CD14-positive monocyte (primary cell): ENCODE measurements at regions not wholly inside any gene's neighbourhood (a gene's known extent, or its start where the extent isn't known, plus 50 kb on each side); places are given as distances from the start of the nearest gene placed in this dataset.

Source experiments
- DNase-seq, 3 donors: peaks; one replicate each; pipeline ENCODE4 v3.0.0-alpha.2; 2011 to 2022
- H2AFZ ChIP-seq: 2 replicates; pipeline ENCODE4 v1.6.0; 2012; ENCODE audit warnings: mild to moderate bottlenecking, low read depth, low read length, inconsistent platforms; ENCODE audit not compliant: insufficient read depth, poor library complexity, severe bottlenecking
- H3K27ac ChIP-seq, 2 donors: 1 replicate in 1 of 2; 2 replicates in 1 of 2; pipeline ENCODE4 v1.5.1; 2012 to 2013; ENCODE audit warnings: low read length in 2 of 2, control low read depth in 1 of 2, inconsistent platforms in 1 of 2, low read depth in 1 of 2, mild to moderate bottlenecking in 1 of 2
- H3K27me3 ChIP-seq, 2 donors: one replicate each; pipeline versions ENCODE4 v1.6.0 to v1.6.1; 2011 to 2013; ENCODE audit warnings: low read length in 2 of 2; ENCODE audit not compliant: control insufficient read depth in 2 of 2, insufficient read depth in 2 of 2
- H3K36me3 ChIP-seq, 2 donors: replicated peaks in 1 of 2; 1 replicate in 1 of 2; 2 replicates in 1 of 2; pipeline versions ENCODE4 v1.5.1 to v1.6.1; 2012 to 2013; ENCODE audit warnings: low read length in 2 of 2, control low read depth in 1 of 2, inconsistent platforms in 1 of 2, mild to moderate bottlenecking in 1 of 2; ENCODE audit not compliant: insufficient read depth in 2 of 2, control insufficient read depth in 1 of 2
- H3K4me1 ChIP-seq, 2 donors: 1 replicate in 1 of 2; 2 replicates in 1 of 2; pipeline versions ENCODE4 v1.5.1 to v1.6.1; 2012 to 2013; ENCODE audit warnings: low read length in 2 of 2, control low read depth in 1 of 2, inconsistent platforms in 1 of 2, mild to moderate bottlenecking in 1 of 2, moderate library complexity in 1 of 2; ENCODE audit not compliant: insufficient read depth in 2 of 2, control insufficient read depth in 1 of 2
- H3K4me2 ChIP-seq: replicated peaks from 2 replicates; pipeline ENCODE3; 2012; ENCODE audit warnings: low read length, moderate library complexity, mild to moderate bottlenecking; ENCODE audit not compliant: poor library complexity, severe bottlenecking; ENCODE audit errors: extremely low read depth
- H3K4me3 ChIP-seq, 3 experiments: fragments of 200-600 bp in 1 of 3; sonication (generic) in 1 of 3; replicated peaks in 1 of 3; 1 replicate in 2 of 3; 2 replicates in 1 of 3; pipeline ENCODE4 v1.5.1; 2011 to 2013; ENCODE audit warnings: low read length in 3 of 3, mild to moderate bottlenecking in 3 of 3, control low read depth in 2 of 3, low read depth in 2 of 3, inconsistent platforms in 1 of 3, moderate library complexity in 1 of 3
- H3K79me2 ChIP-seq: 2 replicates; pipeline ENCODE4 v1.6.0; 2012; ENCODE audit warnings: mild to moderate bottlenecking, control low read depth, inconsistent platforms, low read length, moderate library complexity; ENCODE audit not compliant: insufficient read depth
- H3K9ac ChIP-seq: 2 replicates; pipeline ENCODE4 v1.6.0; 2017; ENCODE audit warnings: low read length, mild to moderate bottlenecking; ENCODE audit not compliant: insufficient read depth, poor library complexity, severe bottlenecking
- H3K9me3 ChIP-seq, 2 donors: replicated peaks in 1 of 2; 1 replicate in 1 of 2; 2 replicates in 1 of 2; pipeline versions ENCODE4 v1.5.1 to v1.6.1; 2012 to 2013; ENCODE audit warnings: low read length in 2 of 2, control low read depth in 1 of 2; ENCODE audit not compliant: control insufficient read depth in 1 of 2, insufficient read depth in 1 of 2
- H4K20me1 ChIP-seq: 2 replicates; pipeline ENCODE4 v1.6.0; 2012; ENCODE audit warnings: mild to moderate bottlenecking, low read length, control low read depth, moderate library complexity; ENCODE audit not compliant: insufficient read depth
- H3K27ac Mint-ChIP-seq, 7 donors: one replicate each; pipeline ENCODE4 v1.8.0; 2020; ENCODE audit warnings: mild to moderate bottlenecking in 7 of 7, mixed read lengths in 7 of 7, moderate library complexity in 6 of 7, inconsistent platforms in 2 of 7
- H3K27me3 Mint-ChIP-seq, 3 donors: one replicate each; pipeline ENCODE4 v1.8.0; 2021 to 2022; ENCODE audit warnings: low read depth in 3 of 3, mild to moderate bottlenecking in 3 of 3, mixed read lengths in 3 of 3, moderate library complexity in 3 of 3, inconsistent platforms in 1 of 3
- H3K36me3 Mint-ChIP-seq, 2 donors: one replicate each; pipeline ENCODE4 v1.8.0; 2020; ENCODE audit warnings: mixed read lengths in 2 of 2, inconsistent platforms in 1 of 2, mild to moderate bottlenecking in 1 of 2
- H3K4me1 Mint-ChIP-seq: one replicate; pipeline ENCODE4 v1.8.0; 2020; ENCODE audit warnings: mild to moderate bottlenecking, mixed read lengths
- H3K4me3 Mint-ChIP-seq, 2 donors: one replicate each; pipeline ENCODE4 v1.8.0; 2020; ENCODE audit warnings: mild to moderate bottlenecking in 2 of 2, mixed read lengths in 2 of 2, moderate library complexity in 1 of 2
- H3K9me3 Mint-ChIP-seq, 7 donors: one replicate each; pipeline ENCODE4 v1.8.0; 2020 to 2022; ENCODE audit warnings: mixed read lengths in 7 of 7, mild to moderate bottlenecking in 6 of 7, moderate library complexity in 6 of 7, inconsistent platforms in 2 of 7
- CTCF ChIP-seq: fragments of 200-600 bp; IDR thresholded peaks from one replicate; pipeline ENCODE4 v1.8.0; 2022; ENCODE audit warnings: antibody characterized with exemption, mild to moderate bottlenecking
- WGBS: methylation state at CpG from one replicate; pipeline ENCODE4 v1.1.5; 2013; ENCODE audit warnings: missing lambda C conversion rate; ENCODE audit not compliant: insufficient coverage; 5-methylcytosine and 5-hydroxymethylcytosine counted together
- intact Hi-C, 2 donors: fragments of 100-400 bp; cut with micrococcal nuclease; formaldehyde crosslinking; loops; one replicate each; pipeline versions ENCODE4 v1.15.0 to v1.15.1; 2023

GRCh38 chr11:114826910-114827442 lies 148.6 kb downstream of the NXPE2 start:
- H3K4me1 ChIP-seq, result no peaks in the 10 kb centered on the region
- H3K27me3 Mint-ChIP-seq, result peaks cover 0 to 5% (median 3%) of the 10 kb centered on the region in 3 donors

GRCh38 chr11:114827736-114828135 lies 149.4 kb downstream of the NXPE2 start:
- Histone ChIP-seq H3K27ac (no peak overlapping the region), H2AFZ (no peak overlapping the region)
- H3K36me3 Mint-ChIP-seq, result no peaks in the 10 kb centered on the region

More at GRCh38 chr11:114826910-114827442, 148.6 kb downstream of the NXPE2 start:
- H3K36me3 Mint-ChIP-seq, result no peaks in the 10 kb centered on the region
- no peaks in the 10 kb centered on the region for H3K4me1 Mint-ChIP-seq
- Histone ChIP-seq H3K9ac (no peak overlapping the region), H4K20me1 (no peaks in the 10 kb centered on the region), H3K27ac (no peak overlapping the region), H3K9me3 (no peaks in the 10 kb centered on the region), H3K79me2 (no peaks in the 10 kb centered on the region), H2AFZ (no peak overlapping the region), H3K4me2 (no peak overlapping the region), H3K36me3 (no peaks in the 10 kb centered on the region), H3K27me3 (no peaks in the 10 kb centered on the region), H3K4me3 (no peak overlapping the region)
- TF ChIP-seq CTCF, result no peak
- DNase-seq, result no peak
- H3K4me3 Mint-ChIP-seq, result no peak overlapping the region
- WGBS, result 76% methylated on average over 4 of the region's 7 CpGs
- H3K9me3 Mint-ChIP-seq, result peaks cover 0 to 7% (median 1%) of the 10 kb centered on the region in 7 donors
- H3K27ac Mint-ChIP-seq, result no peak overlapping the region
- intact Hi-C loops, result no loop called here

More at GRCh38 chr11:114827736-114828135, 149.4 kb downstream of the NXPE2 start:
- H3K36me3 ChIP-seq, result no peaks in the 10 kb centered on the region
- TF ChIP-seq CTCF, result no peak
- no peaks in the 10 kb centered on the region for H4K20me1 ChIP-seq
- Mint-ChIP-seq H3K4me3 (no peak overlapping the region), H3K4me1 (no peaks in the 10 kb centered on the region), H3K27me3 (peaks cover 0 to 5% (median 2%) of the 10 kb centered on the region in 3 donors), H3K27ac (no peak overlapping the region), H3K9me3 (peaks cover 0 to 7% (median 0%) of the 10 kb centered on the region in 7 donors)
- DNase-seq, result no peak
- WGBS, result 100% methylated on average over 1 of the region's 3 CpGs
- H3K27me3 ChIP-seq, result no peaks in the 10 kb centered on the region
- H3K9me3 ChIP-seq, result no peaks in the 10 kb centered on the region
- no peak overlapping the region for H3K4me3 ChIP-seq
- no peak overlapping the region for H3K4me2 ChIP-seq
- intact Hi-C loops, result no loop called here
- no peaks in the 10 kb centered on the region for H3K4me1 ChIP-seq
- no peaks in the 10 kb centered on the region for H3K79me2 ChIP-seq
- H3K9ac ChIP-seq, result no peak overlapping the region
